ENCODE measurements at regions not wholly inside any gene's neighbourhood (a gene's known extent, or its start where the extent isn't known, plus 50 kb on each side); places are given as distances from the start of the nearest gene placed in this dataset.
"Not testable (repeated sequence)": the region's sequence is repeated elsewhere in the genome, so short reads cannot be mapped to it uniquely, and the experiment has no call there.

GRCh38 chr7:155381852-155382801 is 75.8 kb upstream of the EN2 start:
- peak overlapping the region; percentile 28 for H3K4me3 ChIP-seq (ENCODE audit: low read depth, low read length)
- DNase-seq (ENCODE audit: low read depth) = no peak
- TF ChIP-seq CTCF (IDR thresholded peaks at IDR 0.05; ENCODE audit: insufficient read depth, low read length) = peak; percentile 3

- no peak for TF ChIP-seq CTCF (IDR thresholded peaks at IDR 0.05; ENCODE audit: insufficient read depth, low read length)
- no peak for DNase-seq (ENCODE audit: low read depth)
- H3K4me3 ChIP-seq (ENCODE audit: low read depth, low read length) = no peak overlapping the region
Measured at GRCh38 chr7:155382802-155383171, 75.1 kb upstream of the EN2 start.

- H3K4me3 ChIP-seq (ENCODE audit: low read depth, low read length) = no peak overlapping the region
- DNase-seq (ENCODE audit: low read depth) = no peak
- no peak for TF ChIP-seq CTCF (IDR thresholded peaks at IDR 0.05; ENCODE audit: insufficient read depth, low read length)
Measured at GRCh38 chr7:155383756-155384491, 74.0 kb upstream of the EN2 start.

- TF ChIP-seq CTCF (IDR thresholded peaks at IDR 0.05; ENCODE audit: insufficient read depth, low read length) = no peak
- DNase-seq (ENCODE audit: low read depth) = no peak
- no peak overlapping the region for H3K4me3 ChIP-seq (ENCODE audit: low read depth, low read length)
Measured at GRCh38 chr7:155384751-155385150, 73.2 kb upstream of the EN2 start.

- DNase-seq (ENCODE audit: low read depth); H3K4me3 ChIP-seq (ENCODE audit: low read depth, low read length): not testable (repeated sequence)
Measured at GRCh38 chr7:155385182-155385581, 72.7 kb upstream of the EN2 start.

GRCh38 chr7:155386608-155387007 is 71.3 kb upstream of the EN2 start:
- no peak for TF ChIP-seq CTCF (IDR thresholded peaks at IDR 0.05; ENCODE audit: insufficient read depth, low read length)
- DNase-seq (ENCODE audit: low read depth) = no peak
- no peak overlapping the region for H3K4me3 ChIP-seq (ENCODE audit: low read depth, low read length)

GRCh38 chr7:155387066-155387620 is 70.8 kb upstream of the EN2 start:
- DNase-seq (ENCODE audit: low read depth) = no peak
- no peak for TF ChIP-seq CTCF (IDR thresholded peaks at IDR 0.05; ENCODE audit: insufficient read depth, low read length)
- no peak overlapping the region for H3K4me3 ChIP-seq (ENCODE audit: low read depth, low read length)

All from fibroblast of the aortic adventitia (primary cell).